Spleen (tissue), 11 donors: ENCODE measurements at regions not wholly inside any gene's neighbourhood (a gene's known extent, or its start where the extent isn't known, plus 50 kb on each side); places are given as distances from the start of the nearest gene placed in this dataset.

Source experiments
- DNase-seq: peaks from one replicate; pipeline ENCODE4 v3.0.0-alpha.2; 2020
- H3K27ac ChIP-seq, 8 donors: fragments of 200-600 bp; sonication (generic) in 7 of 8; 1 replicate in 4 of 8; 2 replicates in 4 of 8; pipeline versions ENCODE4 v1.5.0 to v1.8.0; 2016 to 2021; ENCODE audit warnings: inconsistent platforms in 4 of 8, mild to moderate bottlenecking in 4 of 8, moderate library complexity in 1 of 8
- H3K27me3 ChIP-seq, 7 donors: fragments of 200-600 bp; sonication (generic) in 6 of 7; replicated peaks in 1 of 7; 1 replicate in 4 of 7; 2 replicates in 3 of 7; pipeline versions ENCODE4 v1.5.0 to v1.8.0; 2016 to 2021; ENCODE audit warnings: inconsistent platforms in 3 of 7, mild to moderate bottlenecking in 1 of 7
- H3K36me3 ChIP-seq, 6 donors: fragments of 200-600 bp; sonication (generic) in 5 of 6; 1 replicate in 4 of 6; 2 replicates in 2 of 6; pipeline versions ENCODE4 v1.5.0 to v1.8.0; 2016 to 2021; ENCODE audit warnings: inconsistent platforms in 2 of 6
- H3K4me1 ChIP-seq, 6 donors: fragments of 200-600 bp; sonication (generic) in 5 of 6; 1 replicate in 3 of 6; 2 replicates in 3 of 6; pipeline versions ENCODE4 v1.5.0 to v1.8.0; 2016 to 2021; ENCODE audit warnings: inconsistent platforms in 3 of 6
- H3K4me3 ChIP-seq, 8 donors: fragments of 200-600 bp; sonication (generic) in 7 of 8; 1 replicate in 4 of 8; 2 replicates in 4 of 8; pipeline versions ENCODE4 v1.5.0 to v1.8.0; 2016 to 2021; ENCODE audit warnings: inconsistent platforms in 4 of 8, mild to moderate bottlenecking in 4 of 8, moderate library complexity in 2 of 8
- H3K9me3 ChIP-seq, 8 donors: fragments of 200-600 bp; sonication (generic) in 7 of 8; 1 replicate in 4 of 8; 2 replicates in 4 of 8; pipeline versions ENCODE4 v1.5.0 to v1.8.0; 2016 to 2021; ENCODE audit warnings: inconsistent platforms in 4 of 8
- CTCF ChIP-seq, 11 experiments: fragments of 200-600 bp in 7 of 11; fragments of 450-650 bp in 4 of 11; sonication (generic) in 4 of 11; IDR thresholded peaks in 8 of 11; conservative IDR thresholded peaks in 3 of 11; 1 replicate in 7 of 11; 2 replicates in 4 of 11; pipeline versions ENCODE4 v1.4.0 to v1.8.0; 2016 to 2021; ENCODE audit warnings: antibody characterized with exemption in 11 of 11, inconsistent platforms in 4 of 11, mild to moderate bottlenecking in 1 of 11
- POLR2A ChIP-seq, 3 donors: fragments of 450-650 bp; IDR thresholded peaks; one replicate each; pipeline ENCODE4 v1.5.1; 2017; ENCODE audit warnings: antibody characterized with exemption in 3 of 3, mild to moderate bottlenecking in 1 of 3
- POLR2AphosphoS5 ChIP-seq, 3 donors: sonication (generic); formaldehyde crosslinking; IDR thresholded peaks; one replicate each; pipeline ENCODE4 v1.5.1; 2017; ENCODE audit warnings: antibody characterized with exemption in 3 of 3
- WGBS, 5 donors: extraction: QIAGEN DNeasy Blood & Tissue Kit in 3 of 5; methylation state at CpG; one replicate each; pipeline versions ENCODE4 v1.1.5 to v1.1.7; 2013 to 2018; 5-methylcytosine and 5-hydroxymethylcytosine counted together
- intact Hi-C: fragments of 100-400 bp; cut with DNase I; formaldehyde crosslinking; loops from one replicate; pipeline ENCODE4 v1.15.0; 2023; ENCODE audit warnings: low total_unique reads
- donor health status: healthy with polysubstance abuse.
- donor health status: DM: no; HTN: no; CAD: no; lungs with moderate emphysema.
- donor health status: DM: no; HTN: no; CAD: no.
- donor health status: Bipolar disorder and iron deficiency.
- donor health status: healthy.
- donor health status: DM: no; HTN: no; CAD: no.
- donor health status: DM: yes; HTN: yes; CAD: no.

DNA sequence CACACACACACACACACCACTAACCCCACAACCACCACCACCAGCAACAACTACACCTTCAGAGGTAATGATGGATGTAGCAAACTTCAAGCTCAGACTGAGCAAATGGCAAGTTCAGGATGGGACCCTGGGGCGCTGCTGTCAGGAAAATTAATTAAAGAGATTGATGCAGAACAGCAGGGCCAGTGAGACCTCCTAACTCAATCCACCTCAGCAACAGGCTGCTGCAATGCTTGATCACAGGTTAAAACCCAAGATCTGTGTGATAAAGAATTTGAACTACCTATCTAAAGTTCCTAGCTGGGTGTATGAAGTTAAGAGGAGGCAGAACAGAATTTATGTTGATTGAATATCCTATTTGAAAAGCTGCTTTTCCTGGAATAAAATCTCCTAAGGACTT is 140.3 kb upstream of the FER start:
- no peak for TF ChIP-seq POLR2AphosphoS5 (IDR thresholded peaks at IDR 0.05)
- TF ChIP-seq POLR2A (IDR thresholded peaks at IDR 0.05): no peak
- H3K9me3 ChIP-seq: peaks cover 0 to 9% (median under 1%) of the 10 kb centered on the region in 8 donors
- H3K27me3 ChIP-seq: no peaks in the 10 kb centered on the region
- DNase-seq: no peak
- H3K36me3 ChIP-seq: no peaks in the 10 kb centered on the region
- no peak overlapping the region for H3K27ac ChIP-seq
- no peak overlapping the region for H3K4me3 ChIP-seq
- intact Hi-C loops: no loop called here
- H3K4me1 ChIP-seq: no peaks in the 10 kb centered on the region
- WGBS, 5 donors: 71 to 85% (median 79%) methylated on average over 1 of the region's 1 CpG

DNA sequence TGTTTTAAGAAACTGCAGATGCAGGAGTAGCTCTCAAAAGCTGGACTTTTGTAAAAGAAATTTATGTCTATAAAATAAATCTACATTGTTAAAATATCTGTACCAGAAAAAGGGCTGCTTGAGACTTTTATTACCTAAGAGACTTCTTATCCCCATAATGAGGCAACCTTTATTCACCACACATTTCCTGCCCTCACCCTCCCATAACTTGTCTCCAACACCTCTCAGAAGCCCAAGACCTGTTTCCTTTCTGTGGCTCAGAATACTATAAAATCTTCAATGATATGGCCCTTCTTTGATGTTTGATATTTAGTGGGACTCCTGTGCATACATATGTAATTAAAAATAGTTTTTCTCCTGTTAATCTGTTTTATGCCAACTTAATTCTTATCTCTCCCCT is 141.5 kb upstream of the FER start:
- Histone ChIP-seq H3K27me3 (no peaks in the 10 kb centered on the region), H3K4me3 (no peak overlapping the region), H3K36me3 (no peaks in the 10 kb centered on the region), H3K4me1 (no peaks in the 10 kb centered on the region), H3K27ac (no peak overlapping the region), H3K9me3 (no peaks in the 10 kb centered on the region)
- no peak for DNase-seq
- intact Hi-C loops: no loop called here
- TF ChIP-seq POLR2A (IDR thresholded peaks at IDR 0.05): no peak
- TF ChIP-seq CTCF (IDR thresholded peaks at IDR 0.05 in 8 of 11, conservative IDR thresholded peaks at IDR 0.05 in 3 of 11): no peak
- no peak for TF ChIP-seq POLR2AphosphoS5 (IDR thresholded peaks at IDR 0.05)

DNA sequence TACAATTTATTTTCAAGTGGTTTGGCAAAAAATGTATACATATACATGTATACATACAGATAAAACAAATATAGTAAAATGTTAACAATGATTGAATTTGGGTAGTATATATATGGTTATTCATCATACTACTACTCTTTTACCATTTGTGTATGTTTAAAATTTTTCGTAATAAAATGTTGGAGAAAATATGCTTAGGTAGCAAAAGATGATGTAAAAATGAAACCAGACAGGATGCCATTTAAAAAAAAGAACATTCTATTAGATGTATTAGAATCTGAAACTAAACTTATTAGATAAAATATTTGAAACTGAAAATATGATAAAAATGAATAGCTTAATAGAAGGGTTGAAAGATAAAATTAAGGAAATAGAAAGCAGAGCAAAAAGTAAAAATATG is 144.9 kb upstream of the FER start:
- no peak for DNase-seq
- intact Hi-C loops: no loop called here
- WGBS, 5 donors: 1 to 89% (median 41%) methylated on average over 1 of the region's 1 CpG
- Histone ChIP-seq H3K27ac (no peak overlapping the region), H3K9me3 (no peaks in the 10 kb centered on the region), H3K4me3 (no peak overlapping the region), H3K36me3 (no peaks in the 10 kb centered on the region), H3K27me3 (no peaks in the 10 kb centered on the region), H3K4me1 (no peaks in the 10 kb centered on the region)
- TF ChIP-seq POLR2A (IDR thresholded peaks at IDR 0.05) (no peak), POLR2AphosphoS5 (IDR thresholded peaks at IDR 0.05) (no peak), CTCF (IDR thresholded peaks at IDR 0.05 in 8 of 11, conservative IDR thresholded peaks at IDR 0.05 in 3 of 11) (no peak)

- no peak for DNase-seq
- no peaks in the 10 kb centered on the region for H3K27me3 ChIP-seq
- no peak overlapping the region for H3K27ac ChIP-seq
- no peaks in the 10 kb centered on the region for H3K9me3 ChIP-seq
- H3K4me1 ChIP-seq: no peaks in the 10 kb centered on the region
- no peak overlapping the region for H3K4me3 ChIP-seq
- TF ChIP-seq POLR2AphosphoS5 (IDR thresholded peaks at IDR 0.05): no peak
- no peak for TF ChIP-seq POLR2A (IDR thresholded peaks at IDR 0.05)
- TF ChIP-seq CTCF (IDR thresholded peaks at IDR 0.05 in 8 of 11, conservative IDR thresholded peaks at IDR 0.05 in 3 of 11): no peak
- H3K36me3 ChIP-seq: no peaks in the 10 kb centered on the region
- intact Hi-C loops: no loop called here
- WGBS, 5 donors: 67 to 85% (median 81%) methylated on average over 2 of the region's 2 CpGs
These were observed 156.9 kb upstream of the FER start for GRCh38 chr5:108590799-108591198.

DNA sequence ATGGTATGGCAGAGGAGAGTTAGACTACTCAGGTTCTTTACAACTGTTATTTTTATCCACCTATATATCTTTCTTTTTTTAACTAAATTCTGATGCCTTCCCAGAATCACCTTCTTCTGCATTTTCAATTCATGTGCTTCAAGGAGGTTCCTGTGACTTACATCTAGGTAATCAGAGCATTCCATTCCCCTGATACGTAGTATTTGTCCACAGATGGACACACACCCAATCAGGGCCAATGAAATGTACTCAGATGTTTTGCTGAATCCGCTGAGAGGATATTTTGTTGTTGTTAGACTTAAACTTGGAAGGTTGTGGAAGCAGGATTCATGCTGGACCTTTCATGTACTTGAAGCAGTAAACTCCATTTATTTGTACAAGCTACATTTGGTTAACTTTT is 159.4 kb upstream of the FER start:
- TF ChIP-seq CTCF (IDR thresholded peaks at IDR 0.05 in 8 of 11, conservative IDR thresholded peaks at IDR 0.05 in 3 of 11): no peak
- no peak for TF ChIP-seq POLR2A (IDR thresholded peaks at IDR 0.05)
- no peak for TF ChIP-seq POLR2AphosphoS5 (IDR thresholded peaks at IDR 0.05)
- no peaks in the 10 kb centered on the region for H3K27me3 ChIP-seq
- H3K9me3 ChIP-seq: no peaks in the 10 kb centered on the region
- no peak for DNase-seq
- H3K4me3 ChIP-seq: no peak overlapping the region
- H3K4me1 ChIP-seq: no peaks in the 10 kb centered on the region
- no peaks in the 10 kb centered on the region for H3K36me3 ChIP-seq
- WGBS, 5 donors: 66 to 87% (median 74%) methylated on average over 2 of the region's 2 CpGs
- no peak overlapping the region for H3K27ac ChIP-seq
- intact Hi-C loops: no loop called here
